ENCODE measurements at regions not wholly inside any gene's neighbourhood (a gene's known extent, or its start where the extent isn't known, plus 50 kb on each side); places are given as distances from the start of the nearest gene placed in this dataset.

DNA sequence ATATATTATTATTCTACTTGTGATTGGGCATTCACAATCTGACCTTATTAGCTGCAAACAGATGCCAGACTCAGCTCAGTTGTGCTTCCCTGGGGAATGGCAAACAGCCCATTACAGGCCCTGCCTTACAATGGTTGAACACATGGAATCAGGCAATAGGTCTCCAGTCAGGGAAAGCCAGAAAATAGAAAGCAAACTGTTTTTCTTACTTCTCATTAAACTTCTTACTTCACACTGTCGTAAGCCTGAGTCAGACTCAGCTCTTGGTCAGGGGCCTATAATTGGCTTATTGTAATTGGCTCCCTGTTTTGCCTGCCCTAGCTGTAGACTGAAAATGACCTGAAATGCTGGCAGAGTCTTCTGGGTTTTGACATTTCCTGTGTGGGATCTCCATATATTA is 77.0 kb upstream of the CA10 start:
- TF ChIP-seq, protein P1, sequence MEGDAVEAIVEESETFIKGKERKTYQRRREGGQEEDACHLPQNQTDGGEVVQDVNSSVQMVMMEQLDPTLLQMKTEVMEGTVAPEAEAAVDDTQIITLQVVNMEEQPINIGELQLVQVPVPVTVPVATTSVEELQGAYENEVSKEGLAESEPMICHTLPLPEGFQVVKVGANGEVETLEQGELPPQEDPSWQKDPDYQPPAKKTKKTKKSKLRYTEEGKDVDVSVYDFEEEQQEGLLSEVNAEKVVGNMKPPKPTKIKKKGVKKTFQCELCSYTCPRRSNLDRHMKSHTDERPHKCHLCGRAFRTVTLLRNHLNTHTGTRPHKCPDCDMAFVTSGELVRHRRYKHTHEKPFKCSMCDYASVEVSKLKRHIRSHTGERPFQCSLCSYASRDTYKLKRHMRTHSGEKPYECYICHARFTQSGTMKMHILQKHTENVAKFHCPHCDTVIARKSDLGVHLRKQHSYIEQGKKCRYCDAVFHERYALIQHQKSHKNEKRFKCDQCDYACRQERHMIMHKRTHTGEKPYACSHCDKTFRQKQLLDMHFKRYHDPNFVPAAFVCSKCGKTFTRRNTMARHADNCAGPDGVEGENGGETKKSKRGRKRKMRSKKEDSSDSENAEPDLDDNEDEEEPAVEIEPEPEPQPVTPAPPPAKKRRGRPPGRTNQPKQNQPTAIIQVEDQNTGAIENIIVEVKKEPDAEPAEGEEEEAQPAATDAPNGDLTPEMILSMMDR (IDR thresholded peaks at IDR 0.05; ENCODE audit: extremely low read depth in 1 of 2, insufficient read depth in 1 of 2, low read depth in 1 of 2, low read length in 2 of 2) = no peak
- TF ChIP-seq POLR2AphosphoS5 (IDR thresholded peaks at IDR 0.05; ENCODE audit: insufficient read depth, low read depth, low read length) = no peak
- no peak for TF ChIP-seq POLR2A (IDR thresholded peaks at IDR 0.05; ENCODE audit: low read depth, low read length)
